ENCODE measurements at regions not wholly inside any gene's neighbourhood (a gene's known extent, or its start where the extent isn't known, plus 50 kb on each side); places are given as distances from the start of the nearest gene placed in this dataset.

GRCh38 chr2:74036010-74036409, 51.3 kb downstream of the TET3 start:
- no peak overlapping the region for H3K4me3 ChIP-seq (ENCODE audit: low read depth, low read length)
- no peak for DNase-seq (ENCODE audit: low read depth)
- no peak for TF ChIP-seq CTCF (conservative IDR thresholded peaks at IDR 0.05; ENCODE audit: low read depth, low read length)

- H3K4me3 ChIP-seq (ENCODE audit: low read depth, low read length) = no peak overlapping the region
- TF ChIP-seq CTCF (conservative IDR thresholded peaks at IDR 0.05; ENCODE audit: low read depth, low read length) = no peak
- no peak for DNase-seq (ENCODE audit: low read depth)
Observed at GRCh38 chr2:74036450-74037195, 51.9 kb downstream of the TET3 start.

GRCh38 chr2:74037379-74037860, 52.7 kb downstream of the TET3 start:
- TF ChIP-seq CTCF (conservative IDR thresholded peaks at IDR 0.05; ENCODE audit: low read depth, low read length) = no peak
- H3K4me3 ChIP-seq (ENCODE audit: low read depth, low read length) = no peak overlapping the region
- DNase-seq (ENCODE audit: low read depth) = peak; percentile 69

GRCh38 chr2:74039611-74040010, 54.9 kb downstream of the TET3 start:
- no peak overlapping the region for H3K4me3 ChIP-seq (ENCODE audit: low read depth, low read length)
- DNase-seq (ENCODE audit: low read depth) = no peak
- TF ChIP-seq CTCF (conservative IDR thresholded peaks at IDR 0.05; ENCODE audit: low read depth, low read length) = no peak

- no peak for TF ChIP-seq CTCF (conservative IDR thresholded peaks at IDR 0.05; ENCODE audit: low read depth, low read length)
- no peak overlapping the region for H3K4me3 ChIP-seq (ENCODE audit: low read depth, low read length)
- no peak for DNase-seq (ENCODE audit: low read depth)
Observed at GRCh38 chr2:74041182-74041581, 56.5 kb downstream of the TET3 start.

- no peak overlapping the region for H3K4me3 ChIP-seq (ENCODE audit: low read depth, low read length)
- no peak for DNase-seq (ENCODE audit: low read depth)
- TF ChIP-seq CTCF (conservative IDR thresholded peaks at IDR 0.05; ENCODE audit: low read depth, low read length) = no peak
Observed at GRCh38 chr2:74041726-74042125, 57.0 kb downstream of the TET3 start.

GRCh38 chr2:74042606-74043005, 57.9 kb downstream of the TET3 start:
- DNase-seq (ENCODE audit: low read depth) = no peak
- TF ChIP-seq CTCF (conservative IDR thresholded peaks at IDR 0.05; ENCODE audit: low read depth, low read length) = no peak
- no peak overlapping the region for H3K4me3 ChIP-seq (ENCODE audit: low read depth, low read length)

Measured in choroid plexus epithelial cell (primary cell).